ENCODE measurements at regions not wholly inside any gene's neighbourhood (a gene's known extent, or its start where the extent isn't known, plus 50 kb on each side); places are given as distances from the start of the nearest gene placed in this dataset.

- H3K36me3 ChIP-seq = no peaks in the 10 kb centered on the region
- TF ChIP-seq CTCF (IDR thresholded peaks at IDR 0.05; ENCODE audit: low read depth, low read length) = no peak
- no peak for DNase-seq
- no peaks in the 10 kb centered on the region for H3K27me3 ChIP-seq (ENCODE audit: insufficient read depth, low read depth, severe bottlenecking)
- H3K27ac ChIP-seq = no peak overlapping the region
- no peaks in the 10 kb centered on the region for H3K9me3 ChIP-seq (ENCODE audit: severe bottlenecking)
- H3K4me3 ChIP-seq (ENCODE audit: low read depth, low read length) = no peak overlapping the region
Measured at GRCh38 chr10:118151461-118151860, 104.7 kb upstream of the RAB11FIP2 start.

- no peak for TF ChIP-seq CTCF (IDR thresholded peaks at IDR 0.05; ENCODE audit: low read depth, low read length)
- H3K27me3 ChIP-seq (ENCODE audit: insufficient read depth, low read depth, severe bottlenecking) = no peaks in the 10 kb centered on the region
- no peak overlapping the region for H3K27ac ChIP-seq
- no peaks in the 10 kb centered on the region for H3K36me3 ChIP-seq
- no peak overlapping the region for H3K4me3 ChIP-seq (ENCODE audit: low read depth, low read length)
- no peak for DNase-seq
- no peaks in the 10 kb centered on the region for H3K9me3 ChIP-seq (ENCODE audit: severe bottlenecking)
Measured at GRCh38 chr10:118148247-118148646, 101.5 kb upstream of the RAB11FIP2 start.

- H3K4me3 ChIP-seq (ENCODE audit: low read depth, low read length) = no peak overlapping the region
- DNase-seq = no peak
- H3K36me3 ChIP-seq = no peaks in the 10 kb centered on the region
- H3K9me3 ChIP-seq (ENCODE audit: severe bottlenecking) = no peaks in the 10 kb centered on the region
- no peak overlapping the region for H3K27ac ChIP-seq
- no peaks in the 10 kb centered on the region for H3K27me3 ChIP-seq (ENCODE audit: insufficient read depth, low read depth, severe bottlenecking)
- no peak for TF ChIP-seq CTCF (IDR thresholded peaks at IDR 0.05; ENCODE audit: low read depth, low read length)
Measured at GRCh38 chr10:118145256-118145655, 98.5 kb upstream of the RAB11FIP2 start.

- Histone ChIP-seq H3K36me3 (no peaks in the 10 kb centered on the region), H3K9me3 (ENCODE audit: severe bottlenecking) (no peaks in the 10 kb centered on the region), H3K27me3 (ENCODE audit: insufficient read depth, low read depth, severe bottlenecking) (no peaks in the 10 kb centered on the region), H3K27ac (no peak overlapping the region), H3K4me3 (ENCODE audit: low read depth, low read length) (no peak overlapping the region)
- no peak for DNase-seq
- TF ChIP-seq CTCF (IDR thresholded peaks at IDR 0.05; ENCODE audit: low read depth, low read length) = no peak
Measured at GRCh38 chr10:118141471-118141870, 94.7 kb upstream of the RAB11FIP2 start.

- no peak for TF ChIP-seq CTCF (IDR thresholded peaks at IDR 0.05; ENCODE audit: low read depth, low read length)
- no peak overlapping the region for H3K27ac ChIP-seq
- H3K27me3 ChIP-seq (ENCODE audit: insufficient read depth, low read depth, severe bottlenecking) = no peaks in the 10 kb centered on the region
- no peak for DNase-seq
- no peaks in the 10 kb centered on the region for H3K36me3 ChIP-seq
- H3K9me3 ChIP-seq (ENCODE audit: severe bottlenecking) = no peaks in the 10 kb centered on the region
- H3K4me3 ChIP-seq (ENCODE audit: low read depth, low read length) = no peak overlapping the region
Measured at GRCh38 chr10:118139321-118139720, 92.6 kb upstream of the RAB11FIP2 start.

GRCh38 chr10:118128675-118129074 lies 81.9 kb upstream of the RAB11FIP2 start:
- H3K27me3 ChIP-seq (ENCODE audit: insufficient read depth, low read depth, severe bottlenecking) = no peaks in the 10 kb centered on the region
- TF ChIP-seq CTCF (IDR thresholded peaks at IDR 0.05; ENCODE audit: low read depth, low read length) = no peak
- H3K27ac ChIP-seq = no peak overlapping the region
- H3K9me3 ChIP-seq (ENCODE audit: severe bottlenecking) = no peaks in the 10 kb centered on the region
- no peak for DNase-seq
- no peak overlapping the region for H3K4me3 ChIP-seq (ENCODE audit: low read depth, low read length)
- no peaks in the 10 kb centered on the region for H3K36me3 ChIP-seq

Measured in WERI-Rb-1 (cell line).